ENCODE measurements at regions not wholly inside any gene's neighbourhood (a gene's known extent, or its start where the extent isn't known, plus 50 kb on each side); places are given as distances from the start of the nearest gene placed in this dataset.

DNA sequence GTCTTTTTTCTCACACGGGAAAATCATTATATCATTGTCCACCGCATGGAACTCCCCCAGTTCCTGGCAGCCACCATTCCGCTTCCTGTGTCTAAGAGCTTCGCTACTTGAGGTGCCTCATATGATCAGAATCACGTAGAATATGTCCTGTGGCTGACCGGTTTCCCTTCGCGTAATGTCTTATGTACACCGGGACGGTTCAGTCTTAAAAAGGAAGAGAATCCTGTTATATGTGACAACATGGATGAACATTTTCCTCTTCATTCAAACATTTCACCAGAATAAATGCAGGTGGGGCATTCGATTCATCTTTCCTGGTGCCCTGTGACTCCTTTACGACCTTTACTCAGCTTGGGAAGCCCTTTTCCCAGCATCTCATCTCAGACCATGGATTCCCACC lies 131.7 kb upstream of the TWIST2 start:
- Mint-ChIP-seq H3K27ac (no peak overlapping the region), H3K36me3 (no peaks in the 10 kb centered on the region), H3K27me3 (ENCODE audit: low read depth in 3 of 3) (peaks cover 5 to 22% (median 16%) of the 10 kb centered on the region in 3 donors), H3K4me3 (no peak overlapping the region), H3K9me3 (peaks cover 0 to 2% (median 0%) of the 10 kb centered on the region in 7 donors), H3K4me1 (no peaks in the 10 kb centered on the region)
- Histone ChIP-seq H3K9me3 (replicated peaks in 1 of 2; ENCODE audit: control insufficient read depth in 1 of 2, insufficient read depth in 1 of 2, low read length in 2 of 2) (no peaks in the 10 kb centered on the region), H2AFZ (ENCODE audit: insufficient read depth, low read depth, low read length, poor library complexity, severe bottlenecking) (no peak overlapping the region), H3K79me2 (ENCODE audit: insufficient read depth, low read length) (no peaks in the 10 kb centered on the region), H3K27me3 (ENCODE audit: control insufficient read depth in 2 of 2, insufficient read depth in 2 of 2, low read length in 2 of 2) (peaks cover 2 to 7% of the 10 kb centered on the region in 2 donors), H3K27ac (ENCODE audit: low read depth in 1 of 2, low read length in 2 of 2) (no peak overlapping the region), H3K9ac (ENCODE audit: insufficient read depth, low read length, poor library complexity, severe bottlenecking) (no peak overlapping the region), H3K4me1 (ENCODE audit: control insufficient read depth in 1 of 2, insufficient read depth in 2 of 2, low read length in 2 of 2) (no peaks in the 10 kb centered on the region), H3K36me3 (replicated peaks in 1 of 2; ENCODE audit: control insufficient read depth in 1 of 2, insufficient read depth in 2 of 2, low read length in 2 of 2) (no peaks in the 10 kb centered on the region), H3K4me2 (replicated peaks; ENCODE audit: extremely low read depth, low read length, poor library complexity, severe bottlenecking) (no peak overlapping the region), H3K4me3 (replicated peaks in 1 of 3; ENCODE audit: low read depth in 2 of 3, low read length in 3 of 3) (no peak overlapping the region), H4K20me1 (ENCODE audit: insufficient read depth, low read length) (no peaks in the 10 kb centered on the region)
- DNase-seq, result no peak
- intact Hi-C loops (cut with micrococcal nuclease), result no loop called here
- WGBS (ENCODE audit: insufficient coverage), result 82% methylated on average over 4 of the region's 12 CpGs
- TF ChIP-seq, protein P1, sequence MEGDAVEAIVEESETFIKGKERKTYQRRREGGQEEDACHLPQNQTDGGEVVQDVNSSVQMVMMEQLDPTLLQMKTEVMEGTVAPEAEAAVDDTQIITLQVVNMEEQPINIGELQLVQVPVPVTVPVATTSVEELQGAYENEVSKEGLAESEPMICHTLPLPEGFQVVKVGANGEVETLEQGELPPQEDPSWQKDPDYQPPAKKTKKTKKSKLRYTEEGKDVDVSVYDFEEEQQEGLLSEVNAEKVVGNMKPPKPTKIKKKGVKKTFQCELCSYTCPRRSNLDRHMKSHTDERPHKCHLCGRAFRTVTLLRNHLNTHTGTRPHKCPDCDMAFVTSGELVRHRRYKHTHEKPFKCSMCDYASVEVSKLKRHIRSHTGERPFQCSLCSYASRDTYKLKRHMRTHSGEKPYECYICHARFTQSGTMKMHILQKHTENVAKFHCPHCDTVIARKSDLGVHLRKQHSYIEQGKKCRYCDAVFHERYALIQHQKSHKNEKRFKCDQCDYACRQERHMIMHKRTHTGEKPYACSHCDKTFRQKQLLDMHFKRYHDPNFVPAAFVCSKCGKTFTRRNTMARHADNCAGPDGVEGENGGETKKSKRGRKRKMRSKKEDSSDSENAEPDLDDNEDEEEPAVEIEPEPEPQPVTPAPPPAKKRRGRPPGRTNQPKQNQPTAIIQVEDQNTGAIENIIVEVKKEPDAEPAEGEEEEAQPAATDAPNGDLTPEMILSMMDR (IDR thresholded peaks at IDR 0.05), result no peak

DNA sequence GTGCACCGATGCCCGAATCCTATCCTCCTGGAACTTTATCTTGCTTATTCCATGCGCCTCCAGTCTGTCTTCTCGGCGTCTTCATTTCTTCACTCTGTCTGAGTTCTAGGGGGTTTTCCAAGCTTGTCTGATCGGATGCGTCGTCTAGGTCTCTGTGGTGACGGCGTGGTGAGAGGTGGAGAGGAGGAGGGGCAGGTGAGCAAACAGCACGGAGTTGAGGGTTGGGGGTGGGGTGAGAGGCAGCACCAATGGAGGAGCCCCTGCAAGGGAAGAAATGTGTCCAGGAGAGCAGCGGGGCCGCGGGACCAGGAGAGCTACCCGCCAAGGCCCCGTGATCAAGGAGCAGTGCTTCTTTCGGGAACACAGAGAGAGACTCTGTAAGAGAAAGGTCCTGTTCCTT lies 131.3 kb upstream of the TWIST2 start:
- Histone ChIP-seq H4K20me1 (ENCODE audit: insufficient read depth, low read length) (no peaks in the 10 kb centered on the region), H3K79me2 (ENCODE audit: insufficient read depth, low read length) (no peaks in the 10 kb centered on the region), H3K27ac (ENCODE audit: low read depth in 1 of 2, low read length in 2 of 2) (no peak overlapping the region), H3K27me3 (ENCODE audit: control insufficient read depth in 2 of 2, insufficient read depth in 2 of 2, low read length in 2 of 2) (peaks cover 2 to 7% of the 10 kb centered on the region in 2 donors), H3K4me1 (ENCODE audit: control insufficient read depth in 1 of 2, insufficient read depth in 2 of 2, low read length in 2 of 2) (no peaks in the 10 kb centered on the region), H3K4me3 (replicated peaks in 1 of 3; ENCODE audit: low read depth in 2 of 3, low read length in 3 of 3) (no peak overlapping the region), H2AFZ (ENCODE audit: insufficient read depth, low read depth, low read length, poor library complexity, severe bottlenecking) (no peak overlapping the region), H3K36me3 (replicated peaks in 1 of 2; ENCODE audit: control insufficient read depth in 1 of 2, insufficient read depth in 2 of 2, low read length in 2 of 2) (no peaks in the 10 kb centered on the region), H3K9ac (ENCODE audit: insufficient read depth, low read length, poor library complexity, severe bottlenecking) (no peak overlapping the region), H3K9me3 (replicated peaks in 1 of 2; ENCODE audit: control insufficient read depth in 1 of 2, insufficient read depth in 1 of 2, low read length in 2 of 2) (no peaks in the 10 kb centered on the region), H3K4me2 (replicated peaks; ENCODE audit: extremely low read depth, low read length, poor library complexity, severe bottlenecking) (no peak overlapping the region)
- H3K36me3 Mint-ChIP-seq, result no peaks in the 10 kb centered on the region
- H3K9me3 Mint-ChIP-seq, result peaks cover 0 to 2% (median 0%) of the 10 kb centered on the region in 7 donors
- no peak for DNase-seq
- intact Hi-C loops (cut with micrococcal nuclease), result no loop called here
- peak overlapping the region in 1 of 2 donors; percentile 30 for H3K4me3 Mint-ChIP-seq
- H3K27me3 Mint-ChIP-seq (ENCODE audit: low read depth in 3 of 3), result peaks cover 5 to 24% (median 13%) of the 10 kb centered on the region in 3 donors
- H3K4me1 Mint-ChIP-seq, result no peaks in the 10 kb centered on the region
- TF ChIP-seq, protein P1 (IDR thresholded peaks at IDR 0.05), result no peak
- WGBS (ENCODE audit: insufficient coverage), result 87% methylated on average over 9 of the region's 17 CpGs
- H3K27ac Mint-ChIP-seq, result no peak overlapping the region

Data from CD14-positive monocyte (primary cell).